ENCODE measurements at regions not wholly inside any gene's neighbourhood (a gene's known extent, or its start where the extent isn't known, plus 50 kb on each side); places are given as distances from the start of the nearest gene placed in this dataset.

- no peaks in the 10 kb centered on the region for H3K4me1 ChIP-seq (ENCODE audit: insufficient read depth, low read length, poor library complexity, severe bottlenecking)
- H3K4me3 ChIP-seq (ENCODE audit: low read length, poor library complexity, severe bottlenecking), result no peak overlapping the region
- no peak overlapping the region for H2AFZ ChIP-seq (ENCODE audit: low read length)
- H3K79me2 ChIP-seq (ENCODE audit: insufficient read depth, low read length), result no peaks in the 10 kb centered on the region
- H3K9me3 ChIP-seq (ENCODE audit: insufficient read depth, low read depth, low read length), result no peaks in the 10 kb centered on the region
- no peaks in the 10 kb centered on the region for H4K20me1 ChIP-seq (ENCODE audit: insufficient read depth, low read length, poor library complexity, severe bottlenecking)
- no peak for TF ChIP-seq CTCF (conservative IDR thresholded peaks at IDR 0.05; ENCODE audit: low read length)
- TF ChIP-seq EZH2phosphoT487 (IDR thresholded peaks at IDR 0.05; ENCODE audit: borderline replicate concordance), result no peak
- H3K36me3 ChIP-seq (ENCODE audit: insufficient read depth, low read length), result no peaks in the 10 kb centered on the region
- no peaks in the 10 kb centered on the region for H3K27me3 ChIP-seq (ENCODE audit: insufficient read depth, low read length, poor library complexity, severe bottlenecking)
- no peak overlapping the region for H3K9ac ChIP-seq (ENCODE audit: low read depth, low read length, poor library complexity, severe bottlenecking)
- H3K9me2 ChIP-seq (replicated peaks; ENCODE audit: low read depth, low read length), result no peaks in the 10 kb centered on the region
- H3K4me2 ChIP-seq (ENCODE audit: low read depth, low read length, poor library complexity, severe bottlenecking), result no peak overlapping the region
- H3F3A ChIP-seq (ENCODE audit: low read depth), result no peaks in the 10 kb centered on the region
Measured at GRCh38 chr10:56895306-56895705, 534.2 kb upstream of the ZWINT start.

GRCh38 chr10:56881218-56881617 lies 520.2 kb upstream of the ZWINT start:
- Histone ChIP-seq H4K20me1 (ENCODE audit: insufficient read depth, low read length, poor library complexity, severe bottlenecking) (no peaks in the 10 kb centered on the region), H3K4me2 (ENCODE audit: low read depth, low read length, poor library complexity, severe bottlenecking) (no peak overlapping the region), H3K9me2 (replicated peaks; ENCODE audit: low read depth, low read length) (no peaks in the 10 kb centered on the region), H3K79me2 (ENCODE audit: insufficient read depth, low read length) (no peaks in the 10 kb centered on the region), H2AFZ (ENCODE audit: low read length) (no peak overlapping the region), H3K9ac (ENCODE audit: low read depth, low read length, poor library complexity, severe bottlenecking) (no peak overlapping the region), H3K4me1 (ENCODE audit: insufficient read depth, low read length, poor library complexity, severe bottlenecking) (no peaks in the 10 kb centered on the region), H3K4me3 (ENCODE audit: low read length, poor library complexity, severe bottlenecking) (no peak overlapping the region), H3F3A (ENCODE audit: low read depth) (no peaks in the 10 kb centered on the region), H3K27me3 (ENCODE audit: insufficient read depth, low read length, poor library complexity, severe bottlenecking) (no peaks in the 10 kb centered on the region), H3K36me3 (ENCODE audit: insufficient read depth, low read length) (no peaks in the 10 kb centered on the region), H3K9me3 (ENCODE audit: insufficient read depth, low read depth, low read length) (no peaks in the 10 kb centered on the region)
- no peak for TF ChIP-seq CTCF (conservative IDR thresholded peaks at IDR 0.05; ENCODE audit: low read length)
- no peak for TF ChIP-seq EZH2phosphoT487 (IDR thresholded peaks at IDR 0.05; ENCODE audit: borderline replicate concordance)

GRCh38 chr10:56880606-56881005 lies 519.5 kb upstream of the ZWINT start:
- Histone ChIP-seq H3K4me3 (ENCODE audit: low read length, poor library complexity, severe bottlenecking) (no peak overlapping the region), H3F3A (ENCODE audit: low read depth) (no peaks in the 10 kb centered on the region), H3K4me1 (ENCODE audit: insufficient read depth, low read length, poor library complexity, severe bottlenecking) (no peaks in the 10 kb centered on the region), H3K9me2 (replicated peaks; ENCODE audit: low read depth, low read length) (no peaks in the 10 kb centered on the region), H3K36me3 (ENCODE audit: insufficient read depth, low read length) (no peaks in the 10 kb centered on the region), H2AFZ (ENCODE audit: low read length) (no peak overlapping the region), H3K9me3 (ENCODE audit: insufficient read depth, low read depth, low read length) (no peaks in the 10 kb centered on the region), H3K27me3 (ENCODE audit: insufficient read depth, low read length, poor library complexity, severe bottlenecking) (no peaks in the 10 kb centered on the region), H3K9ac (ENCODE audit: low read depth, low read length, poor library complexity, severe bottlenecking) (no peak overlapping the region), H3K79me2 (ENCODE audit: insufficient read depth, low read length) (no peaks in the 10 kb centered on the region), H3K4me2 (ENCODE audit: low read depth, low read length, poor library complexity, severe bottlenecking) (no peak overlapping the region), H4K20me1 (ENCODE audit: insufficient read depth, low read length, poor library complexity, severe bottlenecking) (no peaks in the 10 kb centered on the region)
- TF ChIP-seq CTCF (conservative IDR thresholded peaks at IDR 0.05; ENCODE audit: low read length), result no peak
- TF ChIP-seq EZH2phosphoT487 (IDR thresholded peaks at IDR 0.05; ENCODE audit: borderline replicate concordance), result no peak
